ENCODE measurements at regions not wholly inside any gene's neighbourhood (a gene's known extent, or its start where the extent isn't known, plus 50 kb on each side); places are given as distances from the start of the nearest gene placed in this dataset.
A peak's percentile ranks its signal among the peaks of the same experiment; 100 is the strongest.

DNA sequence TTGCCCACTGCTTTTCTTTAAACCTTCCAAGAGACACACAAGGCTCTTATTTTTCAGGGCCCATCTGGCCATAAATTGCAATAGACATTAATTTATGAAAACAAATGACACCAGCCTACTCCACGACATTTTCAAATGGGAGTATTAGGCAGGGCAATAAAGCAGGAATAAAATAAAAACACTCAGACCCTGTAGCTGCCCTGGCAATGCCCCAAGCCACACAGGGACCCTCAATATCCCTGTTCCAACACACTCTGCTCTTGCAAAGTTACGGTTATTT is 550.8 kb upstream of the TNP1 start:
- no peak for DNase-seq

- DNase-seq = no peak
These were observed 550.3 kb upstream of the TNP1 start for GRCh38 chr2:217409949-217410680.

GRCh38 chr2:217407362-217407761 is 547.5 kb upstream of the TNP1 start:
- no peak for DNase-seq

DNA sequence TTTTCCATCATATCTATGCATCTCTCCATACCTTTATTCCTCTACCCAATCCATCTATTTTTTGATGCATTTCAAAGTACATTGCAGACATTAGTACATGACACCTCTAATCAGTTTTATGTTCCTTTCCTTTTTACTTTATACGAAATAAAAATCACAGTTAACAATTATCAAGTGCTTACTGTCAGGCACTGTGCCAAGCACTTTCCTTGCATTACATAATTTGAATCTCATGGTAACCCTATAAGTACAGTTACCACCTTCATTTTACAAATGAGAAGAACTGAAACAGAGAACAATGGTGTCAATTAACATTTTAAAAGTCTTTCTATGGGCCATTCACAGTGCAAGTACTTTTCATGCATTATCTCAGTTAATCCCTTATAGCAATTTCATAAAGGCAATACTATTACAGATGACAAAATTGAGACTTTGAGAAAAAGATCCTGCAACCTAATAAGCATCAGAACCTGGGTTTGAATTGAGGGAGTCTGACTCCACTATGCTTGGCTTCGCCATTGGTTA is 544.4 kb upstream of the TNP1 start:
- DNase-seq = no peak

DNA sequence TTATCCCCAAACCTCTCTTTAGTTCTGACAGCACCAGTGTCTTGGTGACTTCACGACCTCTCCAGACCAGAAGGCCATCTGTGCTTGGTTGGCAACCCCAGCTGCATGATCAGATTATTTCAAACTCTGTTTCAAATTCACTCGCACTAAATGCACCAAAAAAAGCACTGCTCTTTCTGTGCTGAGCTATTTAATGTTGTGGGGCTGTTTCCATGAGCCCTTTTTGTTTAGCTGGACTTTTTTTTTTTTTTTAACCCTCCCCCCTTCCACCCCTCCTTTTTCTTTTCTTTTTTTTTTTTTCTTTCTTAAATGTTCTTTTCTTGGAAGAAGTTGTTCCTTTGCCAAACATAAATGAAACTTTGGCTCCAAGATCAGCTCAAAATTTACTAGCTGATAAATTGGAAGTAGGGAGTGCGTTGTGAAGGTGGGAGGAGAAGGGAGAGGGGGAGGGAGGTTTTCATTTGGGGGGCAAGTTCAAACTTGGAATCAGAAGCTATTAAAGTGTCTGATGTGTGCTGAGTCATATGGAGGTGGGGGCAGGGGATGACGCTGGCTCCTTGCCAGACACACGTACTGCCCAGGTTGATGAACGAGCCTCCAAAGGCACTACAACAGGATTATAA is 543.0 kb upstream of the TNP1 start:
- DNase-seq = peak; percentile 70

- no peak for DNase-seq
These were observed 542.3 kb upstream of the TNP1 start for GRCh38 chr2:217402144-217402543.

GRCh38 chr2:217399291-217399690 is 539.4 kb upstream of the TNP1 start:
- DNase-seq = no peak

DNA sequence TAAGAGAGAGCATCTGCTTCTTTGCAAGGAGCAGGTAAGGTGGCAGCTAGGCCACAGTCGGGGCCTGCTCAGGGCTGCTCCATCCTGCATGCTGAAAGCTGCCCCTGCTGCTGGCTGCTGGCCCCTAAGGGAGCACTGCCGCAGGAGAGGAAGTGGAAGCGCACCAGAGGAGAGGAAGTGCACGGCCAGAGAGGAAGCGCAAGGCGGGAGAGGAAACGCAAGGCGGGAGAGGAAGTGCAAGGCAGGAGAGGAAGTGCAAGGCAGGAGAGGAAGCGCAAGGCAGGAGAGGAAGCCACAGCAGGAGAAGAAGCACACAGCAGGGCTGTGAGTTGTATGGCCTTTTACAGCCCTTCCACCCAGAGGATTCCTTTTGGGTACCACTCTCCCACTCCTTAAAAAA is 539.0 kb upstream of the TNP1 start:
- no peak for DNase-seq

DNA sequence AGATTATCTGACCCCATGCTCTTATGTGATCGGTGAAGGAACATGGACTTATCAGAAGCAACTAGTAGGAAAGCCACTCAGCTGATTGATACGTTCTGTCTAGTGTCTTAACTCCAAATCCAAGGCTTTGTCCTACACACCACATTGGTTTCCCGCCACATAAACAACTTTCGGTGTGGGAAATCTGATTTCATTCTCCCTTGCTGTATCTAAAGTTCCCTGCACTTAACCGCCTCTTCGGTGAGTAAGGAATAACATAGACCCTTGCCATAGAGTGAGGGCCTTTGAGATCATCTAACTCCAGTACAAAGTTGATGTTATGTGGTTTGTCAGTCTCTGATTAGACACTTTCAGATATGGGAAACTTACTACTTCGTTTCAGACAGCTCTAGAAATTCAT is 538.2 kb upstream of the TNP1 start:
- no peak for DNase-seq

DNA sequence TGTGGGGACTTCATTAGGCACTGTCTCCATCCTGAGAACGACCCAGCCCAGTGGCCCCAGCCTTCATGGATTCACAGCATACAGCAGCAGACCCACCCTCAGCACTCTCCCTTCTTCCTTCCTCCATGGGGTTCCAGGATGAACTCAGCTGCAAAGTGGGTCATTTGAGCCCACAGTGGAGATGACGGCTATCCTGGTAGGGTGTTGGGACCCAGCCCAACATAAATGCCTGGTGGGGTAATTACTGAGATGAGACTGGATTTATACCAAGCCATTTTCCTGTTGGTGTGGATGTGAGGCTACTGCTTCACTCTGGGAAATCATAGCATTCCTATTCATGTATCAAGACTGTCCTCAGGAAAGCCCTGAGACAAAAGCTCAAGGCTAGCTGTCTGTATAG is 536.7 kb upstream of the TNP1 start:
- DNase-seq = no peak

DNA sequence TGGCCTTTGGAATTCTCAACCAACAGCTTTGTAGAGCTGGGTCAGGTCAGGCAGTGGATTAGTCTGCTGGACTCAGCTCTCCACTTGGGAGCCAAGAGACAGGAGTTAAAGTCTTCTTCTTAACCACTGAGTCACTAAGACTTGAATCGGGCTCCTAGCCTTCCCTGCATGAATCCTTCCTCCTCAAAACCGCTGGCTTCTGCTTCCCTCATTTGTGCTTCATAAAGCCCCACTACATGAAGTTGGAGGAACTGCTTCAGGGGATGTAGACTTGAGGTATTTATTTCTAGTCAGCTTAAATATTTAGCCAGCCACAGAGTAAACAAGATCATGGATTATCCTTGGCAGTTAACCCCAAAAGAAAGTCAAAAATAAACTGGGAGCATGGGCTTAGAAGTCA is 536.3 kb upstream of the TNP1 start:
- DNase-seq = no peak

GRCh38 chr2:217394510-217395351 is 534.9 kb upstream of the TNP1 start:
- no peak for DNase-seq

DNA sequence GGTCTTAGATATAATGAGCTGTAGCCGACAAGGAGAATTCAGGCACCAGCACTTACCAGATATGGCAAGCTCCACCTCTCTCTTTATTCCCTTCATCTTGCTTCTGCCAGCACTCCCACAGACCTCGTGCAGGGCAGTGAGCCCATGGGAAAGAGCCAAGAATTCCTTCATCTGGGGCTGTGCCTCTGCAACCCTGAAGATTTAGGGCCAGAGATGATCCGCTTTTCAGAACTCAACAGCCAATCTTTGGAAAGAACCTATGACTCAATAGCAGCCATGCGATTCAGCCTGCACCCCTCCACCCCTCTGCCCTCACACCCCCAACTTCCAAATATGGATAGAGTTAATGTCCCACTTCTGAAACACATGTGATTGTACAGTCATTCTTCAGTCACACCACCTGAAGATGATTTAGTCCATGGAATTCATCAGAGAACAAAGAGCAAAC is 533.7 kb upstream of the TNP1 start:
- no peak for DNase-seq

- DNase-seq = no peak
These were observed 533.2 kb upstream of the TNP1 start for GRCh38 chr2:217392930-217393584.

- no peak for DNase-seq
These were observed 528.0 kb upstream of the TNP1 start for GRCh38 chr2:217387776-217388387.

DNA sequence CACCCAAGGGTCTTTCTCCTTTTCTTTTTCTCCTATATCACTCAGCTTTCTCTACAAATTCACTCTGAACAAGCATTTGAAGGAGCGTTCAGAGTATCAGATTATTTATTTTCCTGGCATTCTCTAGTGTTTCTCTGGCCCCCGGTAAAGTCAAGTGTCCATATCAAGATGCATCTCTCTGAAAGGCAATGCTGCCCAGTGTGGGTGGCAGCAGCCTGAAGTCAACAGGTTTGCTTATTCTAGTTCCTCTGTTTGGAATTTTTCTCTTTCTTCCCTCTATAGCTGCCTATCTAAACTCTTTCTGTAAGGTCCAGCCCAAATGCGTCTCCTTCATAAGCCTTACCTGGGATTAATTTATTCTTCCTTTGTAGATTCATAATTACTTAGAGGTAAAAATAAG is 526.2 kb upstream of the TNP1 start:
- DNase-seq = no peak

DNA sequence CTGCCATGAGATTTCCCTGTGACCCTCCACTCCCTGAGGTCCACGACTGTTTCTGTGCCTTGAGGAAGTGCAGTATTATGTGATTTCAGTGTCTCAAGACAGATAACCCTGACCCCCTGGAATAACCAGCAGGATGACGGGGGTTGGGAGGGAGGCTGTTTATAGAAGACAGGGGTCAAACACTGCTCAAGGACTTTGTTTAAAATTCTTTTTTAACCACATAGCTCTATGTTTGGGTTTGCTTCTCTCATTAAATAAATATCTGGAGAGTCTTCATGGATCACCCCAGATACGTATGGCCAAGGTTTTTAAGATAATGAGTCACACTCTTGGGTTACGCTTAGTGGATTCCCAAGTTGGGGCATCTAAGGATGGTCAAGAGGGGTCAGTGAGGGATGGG is 523.8 kb upstream of the TNP1 start:
- no peak for DNase-seq

DNA sequence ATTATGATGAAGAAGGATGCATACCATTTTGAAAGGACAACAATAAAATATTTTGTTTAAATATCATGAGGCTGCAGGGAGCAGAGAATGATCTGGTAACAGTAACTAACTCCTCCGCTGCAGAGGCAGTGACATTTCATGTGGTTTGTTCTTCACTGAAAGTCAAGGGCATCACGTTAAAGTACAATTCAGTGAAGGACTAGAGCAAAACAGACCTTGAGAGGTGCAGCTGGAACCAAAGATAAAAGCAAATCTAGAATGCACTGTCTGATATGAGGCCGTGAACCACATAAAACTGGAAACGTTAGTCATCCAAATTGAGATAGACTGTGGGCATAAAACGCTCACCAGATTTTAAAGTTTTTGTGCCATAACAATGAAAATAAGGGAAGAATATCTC is 522.9 kb upstream of the TNP1 start:
- DNase-seq = no peak

DNA sequence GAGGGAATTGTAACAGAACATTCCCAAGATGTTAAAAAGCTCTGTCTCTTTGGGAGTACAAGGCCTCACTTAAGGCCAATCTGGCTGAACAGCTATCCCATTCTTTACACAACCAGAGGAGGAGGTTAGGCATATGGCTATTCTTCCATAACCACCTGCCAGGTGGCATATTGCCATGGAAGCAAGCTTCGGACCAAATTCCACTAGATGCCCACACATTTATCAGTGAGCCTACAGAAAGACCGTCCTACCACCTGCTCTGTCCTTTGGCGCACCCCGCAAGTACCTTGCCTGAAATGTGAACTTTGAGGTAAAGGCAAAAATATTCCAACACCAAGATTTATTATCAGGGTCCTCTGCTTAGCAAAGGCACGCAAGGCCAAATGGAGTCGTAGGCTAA is 519.9 kb upstream of the TNP1 start:
- DNase-seq = no peak

- DNase-seq = no peak
These were observed 512.9 kb upstream of the TNP1 start for GRCh38 chr2:217372794-217373193.

DNA sequence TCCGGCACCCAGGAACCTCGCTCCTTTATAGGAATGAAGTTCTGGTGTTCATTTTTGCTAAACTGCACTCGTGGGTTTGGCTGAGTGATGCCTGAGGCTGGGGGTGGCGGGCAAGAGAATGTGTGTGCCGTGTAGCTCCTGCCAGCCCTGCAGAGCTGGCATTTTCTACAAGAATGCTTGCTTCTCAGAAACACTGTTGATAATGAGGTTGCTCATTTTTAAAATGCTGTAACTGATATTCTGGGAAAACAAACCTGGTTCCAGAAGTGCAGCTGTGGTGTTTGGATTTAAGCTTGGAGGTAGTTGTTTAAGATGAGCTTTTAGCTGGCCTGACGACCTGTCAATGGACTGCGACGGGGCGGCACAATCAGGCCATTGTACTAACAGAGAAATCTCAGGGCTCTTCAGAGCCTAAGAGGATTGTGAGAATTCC is 511.9 kb upstream of the TNP1 start:
- no peak for DNase-seq

DNA sequence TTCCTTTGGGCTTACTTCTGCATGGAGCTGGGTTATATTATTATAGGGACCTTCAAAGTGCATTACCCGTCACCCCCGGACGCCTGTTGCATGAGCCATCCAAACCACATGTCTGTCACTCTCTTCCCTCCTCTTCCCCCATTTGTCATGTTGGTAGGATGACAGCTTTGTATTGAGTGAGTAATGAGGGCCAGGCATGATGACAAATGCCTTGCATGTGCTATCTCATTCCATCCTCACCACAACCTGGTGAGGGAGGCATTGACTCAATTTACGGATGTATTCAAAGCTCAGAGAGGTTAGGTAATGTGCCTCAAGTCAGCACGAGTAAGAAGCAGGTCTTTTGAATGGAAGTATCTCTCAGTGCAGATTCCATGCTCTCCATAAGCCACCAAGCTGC is 510.5 kb upstream of the TNP1 start:
- no peak for DNase-seq

Data from renal pelvis (tissue), 1 donor.